SKM-1 treated with dmso at 0.1 percent for 144 hours (cell line): ENCODE measurements at regions not wholly inside any gene's neighbourhood (a gene's known extent, or its start where the extent isn't known, plus 50 kb on each side); places are given as distances from the start of the nearest gene placed in this dataset.

Experiments
- DNase-seq: peaks from one replicate; lab custom pipeline; 2025; ENCODE audit not compliant: unreplicated experiment; lab: John Stamatoyannopoulos, UW

- no peak for DNase-seq
These were observed 254.6 kb downstream of the UACA start for GRCh38 chr15:70508561-70509281.

GRCh38 chr15:70507772-70508371 is 255.5 kb downstream of the UACA start:
- DNase-seq, result peak; percentile 15

- DNase-seq, result no peak
These were observed 257.1 kb downstream of the UACA start for GRCh38 chr15:70505936-70506912.

GRCh38 chr15:70505411-70505919 is 257.9 kb downstream of the UACA start:
- no peak for DNase-seq

- DNase-seq, result no peak
These were observed 258.4 kb downstream of the UACA start for GRCh38 chr15:70504988-70505387.

GRCh38 chr15:70504299-70504951 is 258.9 kb downstream of the UACA start:
- DNase-seq, result no peak

- DNase-seq, result no peak
These were observed 259.5 kb downstream of the UACA start for GRCh38 chr15:70503798-70504298.

- DNase-seq, result no peak
These were observed 260.1 kb downstream of the UACA start for GRCh38 chr15:70503073-70503745.

GRCh38 chr15:70502529-70502928 is 260.8 kb downstream of the UACA start:
- no peak for DNase-seq

- DNase-seq, result no peak
These were observed 261.5 kb downstream of the UACA start for GRCh38 chr15:70501849-70502248.

- no peak for DNase-seq
These were observed 262.1 kb downstream of the UACA start for GRCh38 chr15:70501121-70501727.

GRCh38 chr15:70499791-70500190 is 263.6 kb downstream of the UACA start:
- no peak for DNase-seq

- no peak for DNase-seq
These were observed 265.2 kb downstream of the UACA start for GRCh38 chr15:70498096-70498626.

GRCh38 chr15:70497661-70498060 is 265.7 kb downstream of the UACA start:
- DNase-seq, result no peak

GRCh38 chr15:70495991-70496599 is 267.3 kb downstream of the UACA start:
- no peak for DNase-seq

GRCh38 chr15:70494852-70495571 is 268.3 kb downstream of the UACA start:
- no peak for DNase-seq

- DNase-seq, result no peak
These were observed 268.9 kb downstream of the UACA start for GRCh38 chr15:70494517-70494851.

- no peak for DNase-seq
These were observed 269.4 kb downstream of the UACA start for GRCh38 chr15:70493787-70494516.
